GM04504 (cell line): ENCODE measurements at regions not wholly inside any gene's neighbourhood (a gene's known extent, or its start where the extent isn't known, plus 50 kb on each side); places are given as distances from the start of the nearest gene placed in this dataset.

Experiments used
- DNase-seq: peaks from one replicate; pipeline ENCODE4 v3.0.0-alpha.2; 2012; ENCODE audit warnings: low read depth

DNA sequence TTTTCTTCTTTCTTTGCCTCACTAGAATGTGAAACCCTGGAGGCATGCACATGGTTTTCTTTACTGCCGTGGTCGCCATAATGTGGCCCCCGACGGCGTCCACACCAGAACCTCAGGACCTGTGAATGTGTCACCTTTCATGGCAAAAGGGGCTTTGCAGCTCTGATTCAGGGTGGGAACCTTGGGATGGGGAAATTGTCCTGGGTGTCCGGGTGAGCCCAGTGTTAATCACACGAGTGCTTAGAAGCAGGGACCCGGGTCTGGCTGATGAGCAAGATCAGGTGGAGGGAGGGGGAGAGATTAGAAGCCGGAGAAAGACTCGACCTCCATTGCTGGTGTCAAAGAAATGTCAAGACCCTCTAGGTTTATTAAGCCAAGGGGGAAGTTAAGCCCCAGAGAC lies 74.7 kb upstream of the SHISAL1 start:
- DNase-seq: no peak

DNA sequence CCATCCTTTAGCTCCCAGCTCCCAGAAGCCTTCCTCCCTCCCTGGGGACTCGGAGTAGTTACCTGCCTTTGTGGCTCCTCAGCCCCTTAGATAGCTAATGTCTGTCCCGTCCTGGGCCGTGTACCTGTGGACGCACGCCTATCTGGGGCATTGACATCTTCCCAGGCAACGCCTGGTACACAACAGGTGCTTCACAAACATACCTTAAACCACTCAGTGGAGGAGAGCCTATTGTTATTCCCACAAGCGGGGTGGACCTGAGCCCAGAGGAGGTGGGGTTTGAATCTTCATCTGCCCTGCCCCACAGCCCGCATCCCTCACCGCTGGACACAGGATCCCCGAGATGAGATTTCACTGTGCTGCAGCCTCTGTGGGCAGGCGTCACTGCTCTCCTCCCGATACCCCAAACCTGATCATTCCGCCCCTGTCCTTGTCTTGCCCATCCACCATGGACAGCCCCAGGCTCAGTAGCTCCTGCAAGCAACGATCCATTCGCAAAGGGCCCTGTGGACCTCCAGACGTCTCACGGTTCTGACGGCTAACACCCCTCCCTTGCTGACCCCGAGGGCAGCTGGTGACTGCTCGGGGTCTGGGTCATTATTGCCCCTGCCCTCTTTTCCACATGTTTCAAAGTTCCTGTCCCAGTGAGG lies 73.8 kb upstream of the SHISAL1 start:
- DNase-seq: no peak

DNA sequence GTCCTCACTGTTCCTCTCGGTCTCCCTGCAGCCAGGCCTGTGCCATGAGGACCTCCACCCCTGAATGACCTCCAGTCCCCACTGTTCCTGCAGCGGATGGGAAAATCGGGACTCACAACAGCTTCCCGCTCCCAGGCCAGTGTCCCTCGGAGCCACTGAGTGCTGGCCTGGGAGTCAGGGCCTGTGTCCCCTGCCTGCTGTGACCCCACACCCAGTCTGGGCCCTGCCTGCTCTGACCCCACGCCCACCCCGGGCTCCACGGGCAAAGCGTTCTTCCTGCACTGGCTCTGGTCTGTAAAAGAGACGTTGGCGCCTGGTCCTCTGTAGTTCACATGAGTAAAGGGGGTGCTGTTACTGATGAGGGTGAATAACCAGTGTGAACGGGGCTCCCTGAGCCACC lies 73.0 kb upstream of the SHISAL1 start:
- no peak for DNase-seq

DNA sequence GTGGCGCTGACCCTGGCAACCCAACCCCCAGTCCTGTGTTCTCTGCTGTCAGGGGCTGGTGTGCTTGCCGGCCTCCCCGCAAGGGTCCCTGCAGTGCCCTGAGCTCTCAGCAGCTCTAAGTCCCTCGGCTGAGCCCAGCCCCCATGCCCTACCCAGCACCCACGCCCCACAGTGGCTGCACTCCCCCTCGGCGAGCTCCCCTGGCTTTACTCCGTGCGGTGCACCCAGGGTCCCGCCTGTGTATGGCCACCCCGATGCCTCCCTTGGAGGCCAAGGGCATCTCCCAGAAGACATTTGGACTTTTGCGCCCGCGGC lies 72.5 kb upstream of the SHISAL1 start:
- no peak for DNase-seq

DNA sequence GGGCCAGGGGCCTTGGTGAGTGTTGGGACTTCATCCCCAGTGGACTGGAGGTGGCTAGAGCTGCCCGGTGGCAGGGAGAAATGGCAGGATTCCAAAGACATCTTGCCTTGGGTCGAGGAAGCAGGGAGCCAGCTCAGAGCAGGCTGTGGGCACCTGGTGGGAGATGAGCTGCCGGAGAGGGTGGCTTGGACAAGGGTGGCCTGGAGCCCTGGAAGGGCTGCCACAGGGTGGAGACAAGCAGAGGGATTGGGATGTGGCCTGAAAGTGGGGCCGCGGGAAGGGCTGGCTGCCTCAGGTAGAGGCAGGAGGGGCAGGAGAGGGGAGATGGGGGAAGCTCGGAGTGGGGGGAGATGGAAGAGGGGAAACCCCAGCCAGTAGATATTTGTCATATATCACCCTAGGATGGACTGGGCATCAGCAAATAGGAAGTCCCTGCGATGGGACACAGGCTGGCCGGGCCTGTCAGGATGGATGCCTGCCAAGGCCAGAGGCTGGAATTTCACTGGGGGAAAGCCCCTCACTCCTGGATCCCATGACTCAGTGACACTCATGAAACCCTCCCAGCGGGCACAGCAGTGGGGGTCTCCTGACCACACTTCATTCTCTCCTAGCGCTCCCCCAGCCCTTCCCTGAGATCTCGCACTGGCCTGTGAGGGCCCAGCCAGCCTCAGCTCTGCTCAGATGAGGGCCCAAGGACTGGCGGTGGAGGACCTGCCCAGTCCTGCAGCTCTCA lies 72.0 kb upstream of the SHISAL1 start:
- DNase-seq: no peak

DNA sequence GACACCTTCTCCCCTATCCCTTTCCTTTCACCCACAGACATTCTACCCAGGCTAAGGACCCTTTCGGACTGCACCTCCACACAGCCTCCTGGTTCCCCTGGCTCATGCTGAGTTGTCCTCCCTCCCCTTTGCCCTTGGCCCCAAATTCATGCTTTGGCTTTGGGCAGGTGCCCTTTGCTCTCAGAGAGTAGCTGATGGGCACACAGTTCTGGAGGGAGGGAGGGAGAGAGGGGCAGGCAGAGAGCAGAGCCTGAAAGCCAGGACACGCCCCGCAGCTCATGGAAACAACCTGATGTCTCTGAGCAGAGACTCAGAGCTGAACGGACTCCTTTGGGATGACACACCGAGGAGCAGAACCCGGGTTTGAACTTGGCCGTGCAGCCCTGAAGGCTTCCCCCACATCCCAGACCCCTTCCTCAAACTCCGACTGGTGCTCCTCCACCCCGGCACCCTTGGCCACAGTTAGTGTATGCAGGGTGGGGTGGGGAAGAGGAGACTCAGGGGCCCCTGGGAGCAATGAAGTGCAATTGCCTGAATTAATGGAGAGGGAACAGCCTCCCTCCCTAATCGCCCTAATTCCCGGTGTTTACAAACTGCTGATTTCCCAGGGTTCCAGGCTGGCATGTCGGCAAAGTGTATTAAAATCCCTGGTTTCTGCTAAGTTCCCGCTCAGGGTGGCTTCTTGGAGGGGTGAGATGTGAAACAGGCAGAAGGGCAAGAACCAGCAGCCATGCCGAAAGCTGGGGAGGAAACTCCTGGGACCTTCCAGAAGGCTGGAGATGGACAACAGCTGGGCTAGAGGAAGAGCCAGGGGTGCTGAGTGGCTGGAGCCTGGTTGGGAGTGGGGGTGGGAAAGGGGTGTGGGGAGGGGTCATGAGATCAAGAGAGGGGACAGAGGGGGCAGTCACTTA lies 71.2 kb upstream of the SHISAL1 start:
- DNase-seq: no peak

DNA sequence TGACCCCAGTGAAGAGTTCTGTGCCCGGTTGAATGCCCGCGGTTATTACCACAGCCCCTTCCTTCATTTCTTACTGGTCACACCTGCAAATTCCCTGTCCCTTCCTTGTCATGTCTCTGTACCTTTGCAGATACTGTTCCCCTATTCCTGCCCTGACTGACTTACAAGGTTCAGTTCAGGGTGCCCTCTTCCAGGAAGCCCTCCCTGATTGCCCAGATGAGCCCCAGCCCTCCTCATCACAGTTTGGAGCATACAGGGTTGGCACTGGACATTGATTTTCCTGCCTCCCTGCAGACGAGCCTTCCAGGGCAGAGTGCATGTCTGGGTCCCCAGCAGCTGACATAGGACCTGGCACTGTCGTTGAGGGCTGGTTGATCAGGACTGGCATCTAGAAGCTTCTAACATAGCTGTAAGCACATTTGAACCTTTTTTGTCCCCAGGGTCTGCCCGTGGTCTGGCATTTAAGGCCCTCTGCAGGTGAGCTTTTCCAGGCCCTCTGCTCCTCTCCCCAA lies 70.4 kb upstream of the SHISAL1 start:
- no peak for DNase-seq

DNA sequence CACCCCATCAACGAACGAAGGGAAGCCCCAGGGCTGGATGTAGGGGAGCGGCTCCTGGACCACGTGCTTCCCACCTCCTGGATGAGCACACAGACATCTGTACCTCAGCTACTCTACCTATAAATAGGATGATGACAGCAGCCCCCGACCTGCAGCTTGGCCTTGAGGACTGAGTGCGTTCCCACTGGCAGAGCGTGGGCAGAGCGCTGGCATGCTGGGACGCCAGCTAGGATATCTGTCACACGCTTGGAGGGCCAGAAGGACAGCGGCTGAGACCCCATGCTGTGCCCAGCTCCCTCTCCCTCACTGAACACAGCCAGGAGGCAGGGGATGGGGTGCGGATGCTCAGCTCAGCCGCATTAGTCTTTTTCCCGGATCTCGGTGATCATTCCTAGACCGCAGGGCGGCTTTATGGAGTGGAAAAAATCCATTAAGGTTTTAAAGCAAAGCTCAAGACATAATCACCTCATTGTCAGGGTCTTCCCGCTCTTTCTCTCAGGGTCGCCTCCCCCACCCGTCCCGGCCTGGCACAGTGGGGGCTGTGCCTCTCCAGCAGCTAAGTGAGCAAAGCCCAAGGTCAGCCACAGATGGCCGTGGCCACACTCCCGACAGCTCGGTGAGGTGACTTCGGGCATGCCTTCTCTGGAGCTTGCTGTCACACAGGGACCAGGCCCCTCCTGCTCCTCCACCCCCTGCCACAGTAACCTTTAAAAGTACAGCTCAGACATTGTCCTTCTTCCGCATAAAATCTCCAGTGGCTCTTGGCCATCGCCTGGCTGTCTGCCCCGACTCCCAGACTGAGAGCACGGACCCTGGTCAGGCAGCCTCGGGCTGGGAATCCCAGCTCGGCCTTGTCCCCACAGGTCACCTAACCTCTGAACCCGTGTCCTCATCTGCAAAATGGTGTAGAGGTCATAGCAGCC lies 69.6 kb upstream of the SHISAL1 start:
- no peak for DNase-seq

DNA sequence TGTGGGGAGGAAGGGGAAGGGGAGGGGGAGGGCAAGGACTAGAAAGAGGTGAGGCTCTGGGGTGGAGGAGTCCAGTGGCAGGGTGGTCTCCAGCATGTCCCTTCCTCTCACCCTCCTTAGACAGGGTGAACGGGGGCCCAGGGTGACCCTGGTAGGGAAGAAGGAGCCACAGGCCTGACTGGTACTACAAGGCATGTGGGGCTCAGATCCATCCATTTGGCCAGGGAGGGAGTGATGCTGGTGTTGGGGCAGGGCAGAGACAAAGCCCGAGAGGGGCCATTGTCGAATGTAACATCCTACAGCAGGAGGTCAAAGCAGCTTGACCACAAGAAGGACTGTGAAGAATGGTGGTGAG lies 69.0 kb upstream of the SHISAL1 start:
- DNase-seq: no peak

DNA sequence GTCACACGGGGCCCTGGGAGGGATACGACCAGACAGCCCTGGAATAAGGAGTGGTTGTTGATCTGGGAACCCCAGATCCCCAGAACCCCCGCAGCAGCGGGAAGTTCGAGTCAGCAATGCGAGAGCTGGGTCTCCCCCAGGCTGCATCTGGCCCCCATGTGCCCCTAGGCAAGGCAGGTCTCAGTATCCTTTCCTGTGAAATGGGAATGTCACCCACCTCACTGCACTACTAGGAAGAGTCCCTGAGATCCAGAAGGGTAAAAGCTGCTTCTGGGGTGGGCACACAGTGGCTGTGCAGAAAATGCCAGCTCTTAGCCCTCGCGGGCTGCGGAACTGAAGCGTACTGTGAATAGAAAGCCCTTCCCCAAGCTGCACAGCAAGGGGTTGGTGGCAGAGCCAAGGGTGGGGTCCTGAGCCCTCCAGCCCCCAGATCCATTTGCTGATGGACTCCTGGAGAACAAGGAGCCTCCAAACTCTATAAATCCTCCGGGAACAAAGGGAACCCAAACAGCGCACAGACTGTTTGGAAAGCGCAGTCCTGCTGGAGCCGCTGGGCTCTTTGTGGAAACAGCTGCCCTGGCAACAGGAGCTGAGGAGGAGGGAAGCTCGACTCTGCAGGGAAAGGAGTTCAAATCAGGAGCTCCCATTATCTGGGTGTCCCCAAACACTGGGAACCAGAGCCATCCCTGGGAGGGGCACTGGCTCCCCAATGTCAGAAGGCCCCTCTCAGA lies 68.2 kb upstream of the SHISAL1 start:
- no peak for DNase-seq

DNA sequence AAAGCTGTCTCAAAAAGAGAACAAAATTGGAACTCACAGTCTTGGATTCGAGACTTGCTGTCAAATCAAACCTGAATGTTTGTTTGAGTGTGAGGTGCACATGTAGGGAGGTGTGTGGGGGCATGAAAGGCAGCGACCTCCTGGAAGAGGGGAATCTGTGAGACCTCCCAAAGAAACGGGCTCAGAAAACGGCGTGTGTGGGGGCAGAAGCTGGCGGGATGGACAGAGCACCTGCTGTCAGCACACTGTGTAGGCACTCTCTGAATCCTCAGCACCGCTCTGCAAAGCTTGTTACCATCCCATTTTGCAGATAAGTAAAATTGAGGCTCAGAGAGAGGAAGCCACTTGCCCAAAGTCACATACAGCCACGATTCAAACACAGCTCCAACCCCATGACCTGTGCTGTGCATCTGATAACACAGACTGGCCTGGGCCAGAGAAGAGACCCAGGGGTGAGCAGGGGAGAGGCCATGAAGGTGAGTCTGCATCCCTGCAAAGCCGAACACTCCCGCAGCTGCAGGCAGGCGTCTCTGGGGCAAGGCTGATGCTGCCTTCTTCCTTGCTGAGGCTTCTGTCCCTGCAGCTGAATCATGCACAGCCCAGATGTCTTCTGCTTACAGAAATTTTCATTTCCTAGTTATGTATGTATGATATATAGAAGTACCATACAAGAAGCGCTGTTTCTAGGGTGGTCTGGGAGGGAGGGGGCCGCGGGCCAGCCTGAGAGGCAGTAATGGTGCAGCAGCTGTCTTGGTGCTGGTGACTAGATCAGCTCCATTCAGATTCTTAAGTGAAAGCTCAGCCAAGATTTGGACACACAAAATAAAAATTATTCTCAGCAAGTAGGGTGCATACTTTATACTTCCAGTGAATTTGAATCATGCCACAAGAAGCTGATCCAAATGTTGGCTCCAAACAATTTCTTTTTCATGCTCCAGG lies 67.3 kb upstream of the SHISAL1 start:
- DNase-seq: no peak

DNA sequence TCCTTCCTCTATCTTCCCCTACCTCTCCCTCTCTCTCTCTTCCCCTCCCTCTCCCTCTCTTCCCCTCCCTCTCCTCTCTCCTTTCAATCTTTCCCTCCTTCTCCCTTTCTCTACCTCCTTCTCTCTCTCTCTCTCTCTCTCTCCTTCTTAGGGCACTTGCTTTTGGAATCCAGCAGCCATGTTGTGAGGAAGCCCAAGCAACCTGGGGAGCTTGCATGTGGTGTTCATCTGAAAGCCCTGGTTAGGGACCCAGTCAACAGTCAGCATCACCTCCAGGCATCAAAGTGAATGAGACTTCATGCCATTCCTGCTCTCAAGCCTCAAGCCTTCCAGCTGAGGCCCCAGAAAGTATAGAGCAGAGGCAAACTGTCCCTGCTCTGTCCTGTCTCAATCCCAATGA lies 65.6 kb upstream of the SHISAL1 start:
- DNase-seq: no peak

DNA sequence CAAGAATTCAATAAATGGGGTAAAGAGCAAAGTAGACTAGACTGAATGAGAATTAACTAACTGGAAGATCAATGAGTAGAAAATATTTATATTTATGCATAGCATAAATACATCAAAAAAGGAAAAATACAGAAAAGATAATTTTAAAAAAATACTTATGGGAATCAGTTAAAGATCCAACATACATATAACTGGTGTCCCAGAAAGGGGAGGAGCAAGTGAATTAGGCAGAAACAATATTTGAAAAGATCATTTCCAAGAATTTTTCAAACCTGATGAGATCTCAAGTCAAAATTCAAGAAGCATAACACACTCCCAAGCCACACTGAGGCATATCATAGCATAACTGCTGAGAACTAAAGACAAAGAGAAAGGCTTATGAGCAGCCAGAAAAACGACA lies 62.7 kb upstream of the SHISAL1 start:
- no peak for DNase-seq

DNA sequence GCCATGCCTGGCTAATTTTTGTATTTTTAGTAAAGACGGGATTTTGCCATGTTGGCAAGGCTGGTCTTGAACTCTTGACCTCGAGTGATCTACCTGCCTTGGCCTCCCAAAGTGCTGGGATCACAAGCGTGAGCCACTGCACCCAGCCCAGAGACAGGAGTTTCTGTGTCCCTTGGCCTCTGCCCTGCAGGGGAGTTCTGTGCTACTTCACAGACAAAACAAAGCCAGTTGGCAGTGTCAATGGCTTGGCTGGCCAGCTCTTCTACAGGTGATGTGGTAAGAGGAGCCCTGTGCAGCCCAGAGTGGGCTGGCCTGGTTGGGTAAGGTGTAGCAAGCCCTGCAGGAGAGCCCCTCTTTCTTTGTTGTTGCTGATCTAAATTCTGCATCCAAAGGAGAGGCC lies 60.5 kb upstream of the SHISAL1 start:
- no peak for DNase-seq

DNA sequence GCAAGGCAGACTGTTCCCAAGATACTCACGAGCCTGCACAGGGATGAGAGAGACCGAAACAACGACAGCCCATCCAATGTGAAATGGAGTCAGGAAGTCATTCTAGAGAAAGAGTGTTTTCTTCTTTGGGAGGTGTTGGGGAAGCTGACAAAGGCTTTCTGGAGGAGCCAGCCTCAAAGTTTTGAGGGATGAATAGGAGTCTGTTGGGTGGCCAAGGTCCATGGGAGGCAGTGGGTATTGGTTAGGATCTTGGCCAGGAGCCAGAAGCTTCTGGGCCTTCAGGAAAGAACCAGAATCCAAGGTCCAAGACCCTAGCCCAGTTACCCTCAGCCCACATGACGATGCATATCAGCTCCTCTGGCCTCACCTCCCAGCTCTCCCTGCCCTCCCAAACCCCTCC lies 59.9 kb upstream of the SHISAL1 start:
- DNase-seq: no peak

DNA sequence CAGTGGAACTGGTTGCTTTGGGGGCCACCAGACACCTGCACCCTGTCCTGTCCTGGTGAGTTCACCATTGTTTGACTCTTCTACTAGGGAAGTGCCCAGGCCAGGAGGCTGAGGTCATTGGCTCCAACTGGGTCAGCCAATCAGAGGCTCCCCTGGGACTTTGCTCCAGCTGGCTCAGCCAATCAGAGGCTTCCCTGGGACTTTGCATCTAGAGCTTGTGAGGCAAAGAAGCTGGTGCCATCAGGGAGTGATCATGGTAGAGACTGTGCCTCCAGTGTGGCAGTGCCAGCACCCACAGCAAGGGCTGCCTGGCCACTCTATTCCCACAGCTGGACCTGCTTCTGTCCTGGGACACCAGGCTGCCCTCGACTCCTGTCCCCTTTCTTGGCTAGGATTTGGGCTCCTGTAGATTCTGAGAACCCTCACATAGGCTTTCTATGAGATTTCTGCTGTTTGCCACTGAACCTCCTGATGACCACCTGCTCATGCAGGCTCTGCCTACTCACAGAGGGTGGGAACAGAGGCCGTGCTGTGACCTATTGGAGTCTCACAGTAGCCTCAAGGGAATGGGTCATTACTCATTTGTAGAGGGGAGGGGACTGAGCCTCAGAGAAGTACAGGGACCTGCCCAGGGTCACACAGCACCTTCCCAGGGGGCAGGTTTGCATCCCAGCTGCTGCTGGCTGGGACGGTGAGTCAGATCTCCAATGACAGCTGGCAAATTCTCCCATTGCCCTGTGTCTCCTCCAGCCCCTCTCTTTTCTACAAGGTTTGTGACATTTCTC lies 59.2 kb upstream of the SHISAL1 start:
- DNase-seq: no peak

DNA sequence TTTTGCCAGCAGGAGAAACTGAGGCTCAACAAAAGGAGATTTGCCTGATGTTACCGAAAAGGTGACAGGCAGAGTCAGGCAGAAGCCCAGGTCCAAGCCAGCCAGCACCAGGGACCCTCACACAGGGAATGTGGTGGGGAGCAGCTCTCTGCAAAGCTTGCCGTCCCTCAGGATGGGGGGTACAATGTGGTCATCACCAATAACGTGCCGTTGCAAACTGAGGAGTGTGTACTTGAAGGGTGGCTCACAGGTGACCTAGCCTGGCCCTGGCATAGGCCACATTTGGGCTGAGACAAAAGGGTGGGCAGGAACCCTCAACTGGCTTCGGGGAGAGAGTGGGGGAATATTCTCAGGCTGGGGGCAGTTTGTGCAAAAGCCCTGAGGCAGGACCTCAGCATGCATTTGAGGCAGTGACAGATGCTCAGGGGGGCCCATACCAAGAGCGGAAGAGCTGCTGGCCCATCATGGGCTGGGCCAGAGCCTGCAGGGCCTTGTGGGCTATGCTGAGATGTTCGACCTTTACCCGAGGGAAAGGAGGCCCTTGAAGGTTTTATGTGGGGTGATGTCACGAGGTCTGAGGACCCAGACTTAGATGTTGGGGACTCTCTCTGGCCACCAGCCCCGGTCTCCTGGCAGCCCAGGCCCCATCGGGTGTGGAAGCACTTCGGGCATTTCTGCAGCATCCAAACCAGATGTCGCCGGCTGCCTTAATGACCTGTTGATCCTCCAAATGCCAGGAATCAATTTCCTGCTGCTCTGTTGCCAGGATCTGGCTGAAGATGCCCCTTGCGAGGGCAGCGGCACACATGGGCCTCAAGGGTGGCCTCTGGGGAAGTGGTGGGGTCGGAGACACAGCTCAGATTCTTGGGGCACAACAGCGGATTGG lies 57.4 kb upstream of the SHISAL1 start:
- DNase-seq: no peak

DNA sequence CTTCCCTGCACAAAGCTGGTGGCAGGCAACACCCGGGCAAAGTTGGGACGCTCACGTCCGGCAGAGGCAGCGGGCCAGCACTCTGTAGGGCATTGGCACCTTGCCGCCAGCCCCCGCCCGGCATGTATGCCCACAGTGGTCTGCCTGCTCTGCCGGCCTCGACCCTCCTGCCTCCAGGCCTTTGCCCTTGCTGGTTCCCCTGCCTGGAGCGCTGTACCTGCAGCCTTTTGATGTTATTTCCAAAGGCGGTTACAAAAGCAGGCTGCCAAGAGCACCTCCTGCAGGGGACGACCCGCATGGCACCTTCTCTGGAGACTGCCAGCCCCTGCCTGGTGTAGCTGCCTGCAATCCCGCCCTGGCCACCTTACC lies 56.5 kb upstream of the SHISAL1 start:
- no peak for DNase-seq
